ENCODE measurements at regions not wholly inside any gene's neighbourhood (a gene's known extent, or its start where the extent isn't known, plus 50 kb on each side); places are given as distances from the start of the nearest gene placed in this dataset.
"Not testable (repeated sequence)": the region's sequence is repeated elsewhere in the genome, so short reads cannot be mapped to it uniquely, and the experiment has no call there.

GRCh38 chr5:34189752-34190411 lies 146.9 kb upstream of the C1QTNF3 start:
- not testable (repeated sequence) for TF ChIP-seq PRDM15 (CRISPR knock-in tag; IDR thresholded peaks at IDR 0.05); MYBL2 (CRISPR knock-in tag; IDR thresholded peaks at IDR 0.05); CREB1 (CRISPR knock-in tag; IDR thresholded peaks at IDR 0.05); ETV6 (CRISPR knock-in tag; IDR thresholded peaks at IDR 0.05); ELF4 (CRISPR knock-in tag; IDR thresholded peaks at IDR 0.05; ENCODE audit: low read depth); ZNF281 (CRISPR knock-in tag; IDR thresholded peaks at IDR 0.05); ZNF512 (CRISPR knock-in tag; IDR thresholded peaks at IDR 0.05; ENCODE audit: borderline replicate concordance); ZNF671 (CRISPR knock-in tag; IDR thresholded peaks at IDR 0.05); ERG (CRISPR knock-in tag; IDR thresholded peaks at IDR 0.05); CTCF (IDR thresholded peaks at IDR 0.05)
